ENCODE measurements at regions not wholly inside any gene's neighbourhood (a gene's known extent, or its start where the extent isn't known, plus 50 kb on each side); places are given as distances from the start of the nearest gene placed in this dataset.
"Not testable (repeated sequence)": the region's sequence is repeated elsewhere in the genome, so short reads cannot be mapped to it uniquely, and the experiment has no call there.

- intact Hi-C loops (cut with micrococcal nuclease) = no loop called here
These were observed 726.4 kb downstream of the TENT5A start for GRCh38 chr6:81026041-81026553.

- intact Hi-C loops (cut with micrococcal nuclease) = no loop called here
These were observed 728.8 kb downstream of the TENT5A start for GRCh38 chr6:81023709-81024108.

GRCh38 chr6:81023007-81023582 is 729.4 kb downstream of the TENT5A start:
- intact Hi-C loops (cut with micrococcal nuclease) = no loop called here

- intact Hi-C loops (cut with micrococcal nuclease) = not testable (repeated sequence)
These were observed 734.9 kb downstream of the TENT5A start for GRCh38 chr6:81017586-81017985.

GRCh38 chr6:81003894-81004293 is 748.6 kb downstream of the TENT5A start:
- intact Hi-C loops (cut with micrococcal nuclease) = no loop called here

GRCh38 chr6:81003156-81003555 is 749.3 kb downstream of the TENT5A start:
- intact Hi-C loops (cut with micrococcal nuclease) = no loop called here

GRCh38 chr6:81002126-81002525 is 750.4 kb downstream of the TENT5A start:
- intact Hi-C loops (cut with micrococcal nuclease) = no loop called here

- intact Hi-C loops (cut with micrococcal nuclease) = no loop called here
These were observed 761.2 kb downstream of the TENT5A start for GRCh38 chr6:80991316-80991715.

GRCh38 chr6:80988892-80989291 is 763.6 kb downstream of the TENT5A start:
- intact Hi-C loops (cut with micrococcal nuclease) = no loop called here

GRCh38 chr6:80988286-80988685 is 764.2 kb downstream of the TENT5A start:
- intact Hi-C loops (cut with micrococcal nuclease) = no loop called here

- intact Hi-C loops (cut with micrococcal nuclease) = not testable (repeated sequence)
These were observed 771.3 kb downstream of the TENT5A start for GRCh38 chr6:80981226-80981625.

GRCh38 chr6:80976336-80976735 is 776.1 kb downstream of the TENT5A start:
- intact Hi-C loops (cut with micrococcal nuclease) = no loop called here

GRCh38 chr6:80974579-80974978 is 777.9 kb downstream of the TENT5A start:
- intact Hi-C loops (cut with micrococcal nuclease) = no loop called here

- intact Hi-C loops (cut with micrococcal nuclease) = no loop called here
These were observed 783.0 kb downstream of the TENT5A start for GRCh38 chr6:80969439-80969838.

- intact Hi-C loops (cut with micrococcal nuclease) = no loop called here
These were observed 784.9 kb downstream of the TENT5A start for GRCh38 chr6:80967609-80968008.

- intact Hi-C loops (cut with micrococcal nuclease) = no loop called here
These were observed 790.1 kb downstream of the TENT5A start for GRCh38 chr6:80962382-80962781.

- intact Hi-C loops (cut with micrococcal nuclease) = no loop called here
These were observed 791.3 kb downstream of the TENT5A start for GRCh38 chr6:80961166-80961565.

- intact Hi-C loops (cut with micrococcal nuclease) = no loop called here
These were observed 793.4 kb downstream of the TENT5A start for GRCh38 chr6:80959034-80959433.

GRCh38 chr6:80956898-80957297 is 795.6 kb downstream of the TENT5A start:
- intact Hi-C loops (cut with micrococcal nuclease) = no loop called here

GRCh38 chr6:80952479-80952878 is 800.0 kb downstream of the TENT5A start:
- intact Hi-C loops (cut with micrococcal nuclease) = not testable (repeated sequence)

GRCh38 chr6:80946402-80946801 is 806.1 kb downstream of the TENT5A start:
- intact Hi-C loops (cut with micrococcal nuclease) = no loop called here

- intact Hi-C loops (cut with micrococcal nuclease) = no loop called here
These were observed 809.6 kb downstream of the TENT5A start for GRCh38 chr6:80942911-80943310.

- intact Hi-C loops (cut with micrococcal nuclease) = no loop called here
These were observed 811.5 kb downstream of the TENT5A start for GRCh38 chr6:80940976-80941375.

GRCh38 chr6:80940571-80940970 is 811.9 kb downstream of the TENT5A start:
- intact Hi-C loops (cut with micrococcal nuclease) = no loop called here
